Neural cell (in vitro differentiated cells): ENCODE measurements at regions not wholly inside any gene's neighbourhood (a gene's known extent, or its start where the extent isn't known, plus 50 kb on each side); places are given as distances from the start of the nearest gene placed in this dataset.

ENCODE experiments used
- CTCF ChIP-seq: fragments of 450-650 bp; IDR thresholded peaks from 2 replicates; pipeline ENCODE4 v1.5.1; 2014; ENCODE audit warnings: antibody characterized with exemption, mild to moderate bottlenecking, moderate library complexity; ENCODE audit not compliant: poor library complexity, severe bottlenecking
- EP300 ChIP-seq: fragments of 450-650 bp; conservative IDR thresholded peaks from 2 replicates; pipeline ENCODE4 v1.6.1; 2014; ENCODE audit warnings: antibody characterized with exemption, mild to moderate bottlenecking, moderate library complexity; ENCODE audit not compliant: poor library complexity, severe bottlenecking
- EZH2 ChIP-seq: fragments of 200-600, 300-800 bp; shearing (Covaris generic), sonication (generic); IDR thresholded peaks from 2 replicates; pipeline ENCODE4 v1.6.1; 2014; ENCODE audit warnings: antibody characterized with exemption, low read length, borderline replicate concordance, mild to moderate bottlenecking; ENCODE audit not compliant: insufficient read depth, poor library complexity, severe bottlenecking
- MXI1 ChIP-seq: fragments of 450-650 bp; conservative IDR thresholded peaks from 2 replicates; pipeline ENCODE4 v1.6.1; 2014; ENCODE audit warnings: antibody characterized with exemption, mild to moderate bottlenecking; ENCODE audit not compliant: poor library complexity, severe bottlenecking
- POLR2AphosphoS5 ChIP-seq: IDR thresholded peaks from 2 replicates; pipeline ENCODE4 v1.6.1; 2012
- REST ChIP-seq: IDR thresholded peaks from 2 replicates; pipeline ENCODE4 v1.6.1; 2012; ENCODE audit warnings: borderline replicate concordance
- SMC3 ChIP-seq: fragments of 450-650 bp; conservative IDR thresholded peaks from 2 replicates; pipeline ENCODE4 v1.6.1; 2014; ENCODE audit warnings: antibody characterized with exemption, mild to moderate bottlenecking, moderate library complexity; ENCODE audit not compliant: poor library complexity
- TAF1 ChIP-seq: IDR thresholded peaks from 2 replicates; pipeline ENCODE4 v1.6.1; 2012; ENCODE audit warnings: low read depth

GRCh38 chr6:132933090-132933489 is 118.7 kb downstream of the RPS12 start:
- no peak for TF ChIP-seq CTCF
- peak; percentile 38 for TF ChIP-seq POLR2AphosphoS5
- TF ChIP-seq SMC3: no peak
- TF ChIP-seq EZH2: no peak
- TF ChIP-seq REST: peak; percentile 31
- no peak for TF ChIP-seq MXI1
- TF ChIP-seq TAF1: no peak
- peak; percentile 95 for TF ChIP-seq EP300
